HG02938 (cell line): ENCODE measurements at regions not wholly inside any gene's neighbourhood (a gene's known extent, or its start where the extent isn't known, plus 50 kb on each side); places are given as distances from the start of the nearest gene placed in this dataset.
A peak's percentile ranks its signal among the peaks of the same experiment; 100 is the strongest.
"Not testable (repeated sequence)": the region's sequence is repeated elsewhere in the genome, so short reads cannot be mapped to it uniquely, and the experiment has no call there.

Source experiments
- ATAC-seq: cut with Tn5 transposase; IDR thresholded peaks from one replicate; pipeline ENCODE4 v1.9.1; 2021; ENCODE audit warnings: mild to moderate bottlenecking, moderate library complexity; ENCODE audit not compliant: unreplicated experiment

GRCh38 chr11:60592601-60593000, 77.4 kb downstream of the MS4A13 start:
- ATAC-seq, result no peak

GRCh38 chr11:60594998-60595642, 79.9 kb downstream of the MS4A13 start:
- no peak for ATAC-seq

DNA sequence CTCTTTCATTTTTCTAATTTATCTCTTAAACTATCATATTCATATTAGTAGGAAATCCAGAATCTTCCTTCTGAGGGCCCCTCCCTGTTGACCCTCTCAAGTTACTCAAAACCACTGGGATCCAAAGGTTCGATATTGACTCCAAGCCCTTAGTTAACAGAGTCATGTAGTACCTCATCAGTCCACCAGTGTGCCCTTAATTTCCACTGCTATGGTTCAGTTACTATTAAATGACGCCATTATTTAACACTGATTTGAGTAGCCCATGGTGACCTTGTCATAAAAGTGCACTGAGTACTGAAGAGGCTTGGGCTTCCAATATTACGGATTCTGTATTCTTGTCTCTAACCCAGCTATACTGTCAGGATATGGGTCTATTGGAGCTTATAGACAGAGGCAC, 91.9 kb upstream of the MS4A8 start:
- no peak for ATAC-seq

DNA sequence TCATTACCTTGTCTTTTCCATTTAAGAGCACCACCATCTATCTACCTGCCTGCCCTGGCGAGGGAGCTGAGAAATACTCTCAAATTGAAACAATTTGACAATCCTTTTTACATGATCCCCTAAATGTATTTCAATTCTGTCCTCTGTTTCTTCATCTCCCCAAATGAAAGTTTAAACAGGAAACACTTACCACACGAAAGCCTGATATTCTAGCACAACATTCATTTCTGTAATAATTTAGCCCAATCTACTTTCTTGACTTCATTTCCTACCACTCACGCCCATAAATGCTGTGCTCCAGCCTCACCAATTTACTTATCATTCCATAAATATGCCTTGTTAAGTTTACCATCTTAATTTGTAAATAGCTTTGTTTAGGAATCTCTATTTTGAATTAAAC, 89.8 kb upstream of the MS4A8 start:
- ATAC-seq, result no peak

DNA sequence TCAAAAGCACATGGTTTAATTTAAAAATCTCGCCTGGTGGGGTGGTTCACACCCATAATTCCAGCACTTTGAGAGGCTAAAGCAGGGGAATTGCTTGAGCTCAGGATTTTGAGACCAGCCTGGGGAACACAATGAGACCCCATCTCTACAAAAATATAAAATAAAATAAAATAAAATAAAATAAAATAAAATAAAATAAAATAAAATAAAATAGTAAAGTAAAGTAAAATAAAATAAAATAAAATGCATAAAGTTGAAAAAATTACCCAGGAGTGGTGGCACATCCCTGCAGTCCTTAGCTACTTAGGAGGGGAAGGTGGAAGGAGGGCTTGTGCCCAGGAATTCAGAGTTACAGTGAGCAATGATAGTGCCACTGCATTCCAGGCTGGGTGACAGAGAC, 88.7 kb upstream of the MS4A8 start:
- ATAC-seq, result no peak

- no peak for ATAC-seq
Measured at GRCh38 chr11:60615497-60615896, 83.9 kb upstream of the MS4A8 start.

DNA sequence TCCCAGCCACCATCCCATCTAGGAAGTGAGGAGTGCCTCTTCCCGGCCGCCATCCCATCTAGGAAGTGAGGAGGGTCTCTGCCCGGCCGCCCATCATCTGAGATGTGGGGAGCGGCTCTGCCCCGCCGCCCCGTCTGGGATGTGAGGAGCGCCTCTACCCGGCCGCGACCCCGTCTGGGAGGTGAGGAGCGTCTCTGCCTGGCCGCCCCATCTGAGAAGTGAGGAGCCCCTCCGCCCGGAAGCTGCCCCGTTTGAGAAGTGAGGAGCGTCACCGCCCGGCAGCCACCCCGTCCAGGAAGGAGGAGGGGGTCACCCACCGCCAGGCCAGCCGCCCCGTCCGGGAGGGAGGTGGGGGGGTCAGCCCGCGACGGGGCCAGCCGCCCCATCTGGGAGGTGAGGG, 77.5 kb upstream of the MS4A8 start:
- ATAC-seq, result not testable (repeated sequence)

- ATAC-seq, result not testable (repeated sequence)
Measured at GRCh38 chr11:60622776-60623175, 76.6 kb upstream of the MS4A8 start.

DNA sequence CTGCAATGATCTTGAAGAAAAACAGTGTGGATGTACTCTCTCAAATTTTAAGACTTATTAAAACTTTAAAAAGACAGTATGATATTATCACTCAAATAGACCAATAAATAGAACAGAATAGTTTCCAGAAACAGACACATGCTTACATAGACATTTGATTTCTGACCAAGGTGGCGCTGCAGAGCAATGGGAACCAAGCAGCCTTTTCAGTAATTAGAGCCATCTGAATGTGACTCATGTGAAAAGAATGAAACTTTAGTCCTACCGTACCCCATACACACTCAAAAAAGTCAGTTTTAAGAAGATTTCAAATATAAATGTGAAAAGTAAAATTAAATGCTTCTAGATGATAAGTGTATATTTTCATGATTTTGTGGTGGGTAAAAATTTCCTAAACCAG, 74.2 kb upstream of the MS4A8 start:
- ATAC-seq, result no peak

DNA sequence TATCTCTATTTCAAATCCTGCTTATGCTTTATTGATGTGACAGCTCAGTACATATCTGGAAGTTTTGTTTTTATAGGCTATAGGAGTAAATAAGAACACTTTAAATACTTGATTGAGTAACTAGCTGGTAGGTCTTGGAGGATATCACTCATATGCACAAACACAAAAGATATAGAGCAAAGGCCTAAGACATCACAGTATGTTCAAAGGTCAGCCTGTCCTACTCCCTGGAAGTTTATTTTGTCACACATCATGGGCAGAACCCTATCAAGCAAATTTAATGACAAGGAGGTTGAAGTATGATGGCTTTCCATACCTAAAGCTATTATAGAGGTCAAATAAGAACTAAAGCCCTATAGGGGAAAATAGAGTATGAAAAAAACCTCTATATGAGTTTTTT, 70.0 kb upstream of the MS4A8 start:
- ATAC-seq, result no peak

GRCh38 chr11:60631944-60632343, 67.5 kb upstream of the MS4A8 start:
- ATAC-seq, result no peak

- peak; percentile 60 for ATAC-seq
Measured at GRCh38 chr11:60633645-60634044, 65.8 kb upstream of the MS4A8 start.

DNA sequence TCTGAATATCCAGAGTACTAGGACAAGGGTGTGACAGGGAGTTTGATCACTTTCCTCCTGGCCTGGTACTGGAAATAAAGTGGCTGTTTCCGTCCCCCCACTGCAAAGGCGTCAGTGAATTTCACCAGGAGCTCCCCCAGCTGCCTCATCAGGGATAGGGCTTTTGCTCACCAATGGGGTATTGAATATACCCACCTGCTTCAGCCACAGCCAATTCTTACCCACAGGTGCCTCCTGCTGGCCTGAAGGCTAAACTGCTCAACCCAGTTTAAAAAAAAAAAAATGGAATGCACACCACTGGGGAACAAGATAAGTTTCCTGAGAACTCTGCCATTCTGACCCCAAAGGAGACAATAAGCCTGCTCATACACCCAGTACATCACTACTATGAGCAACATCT, 65.3 kb upstream of the MS4A8 start:
- ATAC-seq, result peak; percentile 41

DNA sequence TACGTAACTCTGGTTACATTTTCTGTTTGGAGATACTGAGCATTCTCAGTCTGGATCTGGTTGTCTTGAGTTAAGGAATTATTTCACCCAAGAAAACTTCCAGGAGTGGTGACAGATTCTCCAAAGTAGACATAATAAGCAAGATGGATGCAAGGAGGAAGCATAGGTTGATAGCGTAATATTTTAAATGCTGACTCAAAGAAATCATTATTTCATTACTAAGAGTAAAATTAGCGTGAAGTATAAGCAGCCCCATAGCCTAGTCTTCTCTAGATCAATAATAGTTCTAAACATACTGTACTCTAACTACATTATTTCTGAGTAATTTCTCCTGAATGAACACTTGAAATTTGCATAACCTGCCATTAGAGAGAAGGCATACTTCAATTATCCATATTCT, 57.5 kb upstream of the MS4A8 start:
- ATAC-seq, result no peak

DNA sequence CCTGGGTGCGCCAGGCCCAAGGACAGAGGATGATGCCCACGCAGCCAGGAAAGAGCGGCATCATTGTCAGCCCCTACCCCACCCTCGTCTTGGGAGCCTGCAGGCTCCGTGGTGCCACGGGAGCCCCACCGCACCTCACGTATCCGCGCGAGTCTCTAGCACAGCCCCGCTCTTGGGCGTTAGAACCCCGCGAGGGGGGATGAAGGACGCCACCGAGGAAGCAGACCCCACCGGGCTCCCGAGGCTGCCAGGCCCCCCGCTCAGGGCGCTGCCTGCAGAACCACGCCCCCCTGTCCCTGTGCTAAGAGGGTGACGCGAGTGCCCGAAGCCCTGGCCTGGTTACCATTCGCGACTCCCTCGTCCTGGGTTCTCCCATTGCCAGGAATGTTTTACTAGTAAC, 52.3 kb upstream of the MS4A8 start:
- no peak for ATAC-seq
